Bronchial epithelial cell (primary cell): ENCODE measurements at regions not wholly inside any gene's neighbourhood (a gene's known extent, or its start where the extent isn't known, plus 50 kb on each side); places are given as distances from the start of the nearest gene placed in this dataset.

Experiments
- DNase-seq: peaks from one replicate; pipeline ENCODE4 v3.0.0-alpha.2; 2010; ENCODE audit warnings: low read depth
- FAIRE-seq: peaks from 2 replicates; lab custom pipeline; 2011; peaks lifted over from hg19 to GRCh38; lab: Jason Lieb, UNC
- H3K27me3 ChIP-seq: 2 replicates; pipeline ENCODE4 v1.5.1; 2011; ENCODE audit warnings: low read length; ENCODE audit not compliant: control insufficient read depth, insufficient read depth
- H3K36me3 ChIP-seq: 2 replicates; pipeline ENCODE4 v1.5.1; 2011; ENCODE audit warnings: low read length; ENCODE audit not compliant: control insufficient read depth, insufficient read depth
- H3K4me3 ChIP-seq: 2 replicates; pipeline ENCODE4 v1.5.1; 2011; ENCODE audit warnings: mild to moderate bottlenecking, low read depth, low read length, control low read depth
- CTCF ChIP-seq: IDR thresholded peaks from 2 replicates; pipeline ENCODE4 v1.5.1; 2011; ENCODE audit warnings: mild to moderate bottlenecking, moderate library complexity, low read length, control low read depth, inconsistent platforms; ENCODE audit not compliant: insufficient read depth, severe bottlenecking

GRCh38 chr2:107542314-107542740 lies 284.4 kb upstream of the RGPD4 start:
- no peak for TF ChIP-seq CTCF
- Histone ChIP-seq H3K27me3 (no peaks in the 10 kb centered on the region), H3K4me3 (no peak overlapping the region), H3K36me3 (no peaks in the 10 kb centered on the region)
- no peak for DNase-seq
- no peak for FAIRE-seq

- FAIRE-seq = no peak
- Histone ChIP-seq H3K36me3 (no peaks in the 10 kb centered on the region), H3K27me3 (no peaks in the 10 kb centered on the region), H3K4me3 (no peak overlapping the region)
- TF ChIP-seq CTCF = no peak
- no peak for DNase-seq
These were observed 282.9 kb upstream of the RGPD4 start for GRCh38 chr2:107543793-107544192.

GRCh38 chr2:107545066-107545465 lies 281.6 kb upstream of the RGPD4 start:
- DNase-seq (no peak), FAIRE-seq (no peak)
- no peaks in the 10 kb centered on the region for H3K27me3 ChIP-seq

GRCh38 chr2:107545851-107546250 lies 280.8 kb upstream of the RGPD4 start:
- no peaks in the 10 kb centered on the region for H3K27me3 ChIP-seq
- FAIRE-seq (no peak), DNase-seq (no peak)
- H3K36me3 ChIP-seq = no peaks in the 10 kb centered on the region
- no peak for TF ChIP-seq CTCF
- no peak overlapping the region for H3K4me3 ChIP-seq

More at GRCh38 chr2:107545066-107545465, 281.6 kb upstream of the RGPD4 start:
- no peak for TF ChIP-seq CTCF
- no peak overlapping the region for H3K4me3 ChIP-seq
- no peaks in the 10 kb centered on the region for H3K36me3 ChIP-seq

- TF ChIP-seq CTCF = no peak
These were observed 278.5 kb upstream of the RGPD4 start for GRCh38 chr2:107548216-107548615.

GRCh38 chr2:107553046-107553445 lies 273.6 kb upstream of the RGPD4 start:
- Histone ChIP-seq H3K36me3 (no peaks in the 10 kb centered on the region), H3K4me3 (no peak overlapping the region), H3K27me3 (no peaks in the 10 kb centered on the region)
- TF ChIP-seq CTCF = no peak
- DNase-seq (no peak), FAIRE-seq (no peak)

More at GRCh38 chr2:107548216-107548615, 278.5 kb upstream of the RGPD4 start:
- H3K27me3 ChIP-seq = no peaks in the 10 kb centered on the region
- FAIRE-seq (no peak), DNase-seq (no peak)
- no peak overlapping the region for H3K4me3 ChIP-seq
- H3K36me3 ChIP-seq = no peaks in the 10 kb centered on the region
